Chondrocyte (in vitro differentiated cells): ENCODE measurements at regions not wholly inside any gene's neighbourhood (a gene's known extent, or its start where the extent isn't known, plus 50 kb on each side); places are given as distances from the start of the nearest gene placed in this dataset.

Source experiments
- DNase-seq: peaks from one replicate; pipeline ENCODE4 v3.0.0; 2021; ENCODE audit warnings: mixed read lengths, low spot score
- H3K27ac Mint-ChIP-seq: one replicate; pipeline ENCODE4 v1.8.0; 2021; ENCODE audit warnings: mild to moderate bottlenecking, moderate library complexity, mixed read lengths; ENCODE audit not compliant: unreplicated experiment
- H3K27me3 Mint-ChIP-seq: 2 replicates; pipeline ENCODE4 v1.8.0; 2021; ENCODE audit warnings: low read depth, mixed read lengths
- H3K36me3 Mint-ChIP-seq: 2 replicates; pipeline ENCODE4 v1.8.0; 2021; ENCODE audit warnings: low read depth, mixed read lengths
- H3K4me1 Mint-ChIP-seq: 2 replicates; pipeline ENCODE4 v1.8.0; 2021; ENCODE audit warnings: low read depth, mild to moderate bottlenecking, mixed read lengths
- H3K4me3 Mint-ChIP-seq: one replicate; pipeline ENCODE4 v1.8.0; 2021; ENCODE audit warnings: mild to moderate bottlenecking, moderate library complexity, mixed read lengths; ENCODE audit not compliant: unreplicated experiment
- H3K9me3 Mint-ChIP-seq: 2 replicates; pipeline ENCODE4 v1.8.0; 2021; ENCODE audit warnings: low read depth, mixed read lengths
- CTCF ChIP-seq: fragments of 200-600 bp; sonication (generic); IDR thresholded peaks from 2 replicates; pipeline ENCODE4 v1.5.0; 2021; ENCODE audit warnings: antibody characterized with exemption, mild to moderate bottlenecking, moderate library complexity

GRCh38 chr4:58749206-58749605, 1639.0 kb upstream of the IGFBP7 start:
- no peak overlapping the region for H3K4me3 Mint-ChIP-seq

DNA sequence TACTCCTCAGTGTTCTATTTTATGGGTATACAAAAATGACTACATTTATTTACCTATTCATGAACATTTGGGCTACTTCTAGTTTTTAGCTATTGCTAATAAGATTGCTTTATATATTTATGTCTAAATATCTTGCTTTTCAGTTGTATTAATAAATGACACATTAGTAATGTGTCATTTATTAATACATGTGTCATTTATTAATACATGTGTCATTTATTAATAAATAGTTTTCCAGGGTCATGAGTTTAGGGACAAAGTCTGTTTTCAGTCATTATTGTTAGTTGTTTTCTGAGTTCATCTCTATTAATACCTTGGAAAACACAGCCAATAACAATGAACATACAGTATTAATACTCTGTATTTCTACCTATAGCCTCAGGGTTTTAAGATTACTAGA, 1630.7 kb upstream of the IGFBP7 start:
- Mint-ChIP-seq H3K4me1 (no peaks in the 10 kb centered on the region), H3K27ac (no peak overlapping the region), H3K4me3 (no peak overlapping the region), H3K36me3 (no peaks in the 10 kb centered on the region), H3K9me3 (no peaks in the 10 kb centered on the region), H3K27me3 (peaks cover 22% of the 10 kb centered on the region)
- no peak for TF ChIP-seq CTCF
- no peak for DNase-seq

More at GRCh38 chr4:58749206-58749605, 1639.0 kb upstream of the IGFBP7 start:
- Mint-ChIP-seq H3K4me1 (no peaks in the 10 kb centered on the region), H3K36me3 (no peaks in the 10 kb centered on the region), H3K27me3 (peaks cover 8% of the 10 kb centered on the region), H3K27ac (no peak overlapping the region), H3K9me3 (no peaks in the 10 kb centered on the region)
- TF ChIP-seq CTCF = no peak
- no peak for DNase-seq

DNA sequence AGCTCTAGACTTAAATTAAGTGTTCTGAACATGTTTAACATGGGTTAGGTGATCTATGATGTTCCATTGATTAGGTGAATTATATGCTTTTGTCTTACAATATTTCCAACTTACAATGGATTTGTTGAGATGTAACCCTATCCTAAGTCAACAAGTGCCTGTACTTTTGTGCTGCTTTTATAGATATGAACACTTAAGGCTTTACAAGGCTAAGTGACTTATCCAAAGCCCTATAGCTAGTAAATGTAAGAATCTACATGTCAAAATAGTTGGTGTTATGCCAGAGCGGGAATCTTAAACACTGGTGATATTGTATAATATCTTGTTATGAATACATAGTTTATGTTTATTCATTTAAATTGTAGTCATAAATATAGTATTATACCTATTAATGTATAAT, 1629.1 kb upstream of the IGFBP7 start:
- H3K4me3 Mint-ChIP-seq = no peak overlapping the region
- H3K36me3 Mint-ChIP-seq = no peaks in the 10 kb centered on the region
- H3K27me3 Mint-ChIP-seq = peaks cover 18% of the 10 kb centered on the region
- no peak overlapping the region for H3K27ac Mint-ChIP-seq
- no peaks in the 10 kb centered on the region for H3K4me1 Mint-ChIP-seq
- DNase-seq = no peak
- no peaks in the 10 kb centered on the region for H3K9me3 Mint-ChIP-seq
- no peak for TF ChIP-seq CTCF

DNA sequence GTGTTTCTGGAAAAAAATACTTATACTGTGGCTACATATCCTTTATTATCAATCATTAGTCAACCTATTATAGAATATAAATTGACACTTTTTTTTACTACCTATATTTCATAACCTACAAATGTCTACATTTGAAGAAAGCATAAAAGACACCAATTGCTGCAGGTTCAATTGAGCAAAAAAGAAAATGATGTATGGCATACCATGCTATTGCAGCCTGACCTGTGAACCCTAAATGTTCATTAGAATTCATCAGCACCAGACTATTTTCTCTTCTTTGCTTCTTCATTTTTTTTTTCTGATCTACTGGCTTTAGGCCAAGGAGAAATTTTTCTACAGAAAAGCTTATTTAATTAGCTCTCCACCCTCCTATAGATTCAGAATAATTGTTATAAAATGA, 1628.2 kb upstream of the IGFBP7 start:
- no peak for DNase-seq
- no peak overlapping the region for H3K4me3 Mint-ChIP-seq
- H3K27ac Mint-ChIP-seq = no peak overlapping the region
- no peak for TF ChIP-seq CTCF
- H3K4me1 Mint-ChIP-seq = peaks cover 3% of the 10 kb centered on the region
- peaks cover 16% of the 10 kb centered on the region for H3K27me3 Mint-ChIP-seq
- H3K36me3 Mint-ChIP-seq = no peaks in the 10 kb centered on the region
- H3K9me3 Mint-ChIP-seq = no peaks in the 10 kb centered on the region

- peaks cover 3% of the 10 kb centered on the region for H3K4me1 Mint-ChIP-seq
- H3K9me3 Mint-ChIP-seq = no peaks in the 10 kb centered on the region
- DNase-seq = no peak
- peaks cover 10% of the 10 kb centered on the region for H3K27me3 Mint-ChIP-seq
- TF ChIP-seq CTCF = no peak
- H3K4me3 Mint-ChIP-seq = no peak overlapping the region
- H3K36me3 Mint-ChIP-seq = no peaks in the 10 kb centered on the region
- H3K27ac Mint-ChIP-seq = no peak overlapping the region
Observed at GRCh38 chr4:58734030-58734674, 1624.0 kb upstream of the IGFBP7 start.
